C1 segment of cervical spinal cord (tissue), 14 donors: ENCODE measurements at regions not wholly inside any gene's neighbourhood (a gene's known extent, or its start where the extent isn't known, plus 50 kb on each side); places are given as distances from the start of the nearest gene placed in this dataset.
"Not testable (repeated sequence)": the region's sequence is repeated elsewhere in the genome, so short reads cannot be mapped to it uniquely, and the experiment has no call there.

Experiments used
- DNase-seq, 14 donors: peaks; one replicate each; lab custom pipeline; 2025; lab: John Stamatoyannopoulos, UW

DNA sequence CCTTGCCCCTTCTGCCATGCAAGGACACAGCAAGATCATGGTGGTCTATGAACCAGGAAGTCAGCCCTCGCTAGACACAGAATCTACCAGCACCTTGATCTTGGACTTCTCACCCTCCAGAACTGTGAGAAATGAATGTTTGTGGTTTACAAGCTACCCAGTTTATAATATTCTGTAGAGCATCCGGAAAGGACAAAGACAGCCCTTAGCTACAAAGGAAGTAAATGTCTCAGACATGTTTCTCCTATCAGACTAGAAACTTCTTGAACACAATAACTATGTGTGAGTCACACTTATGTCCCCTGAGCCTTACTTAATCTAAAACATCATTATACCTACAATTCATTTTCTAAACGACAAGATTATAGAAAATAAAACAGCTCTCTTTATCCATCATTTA lies 176.7 kb downstream of the KLHL28 start:
- DNase-seq = no peak

DNA sequence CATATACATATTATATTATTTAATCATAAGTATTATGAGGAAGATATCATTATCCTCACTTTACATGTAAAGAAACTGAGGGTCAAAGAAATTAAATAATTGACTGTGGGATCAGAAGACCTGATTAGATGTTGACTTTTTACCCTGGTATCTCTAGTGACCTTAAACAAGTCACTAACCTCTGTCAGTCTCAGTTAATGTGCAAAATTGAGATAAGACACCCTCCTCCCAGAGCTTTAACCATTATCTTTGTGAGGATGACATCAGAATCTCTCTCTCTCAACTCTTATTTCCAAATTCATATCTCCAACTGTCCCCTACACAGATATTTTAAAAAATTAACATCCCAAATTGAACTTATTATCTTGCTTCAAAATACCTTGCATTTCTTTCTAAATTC lies 177.8 kb downstream of the KLHL28 start:
- no peak for DNase-seq

DNA sequence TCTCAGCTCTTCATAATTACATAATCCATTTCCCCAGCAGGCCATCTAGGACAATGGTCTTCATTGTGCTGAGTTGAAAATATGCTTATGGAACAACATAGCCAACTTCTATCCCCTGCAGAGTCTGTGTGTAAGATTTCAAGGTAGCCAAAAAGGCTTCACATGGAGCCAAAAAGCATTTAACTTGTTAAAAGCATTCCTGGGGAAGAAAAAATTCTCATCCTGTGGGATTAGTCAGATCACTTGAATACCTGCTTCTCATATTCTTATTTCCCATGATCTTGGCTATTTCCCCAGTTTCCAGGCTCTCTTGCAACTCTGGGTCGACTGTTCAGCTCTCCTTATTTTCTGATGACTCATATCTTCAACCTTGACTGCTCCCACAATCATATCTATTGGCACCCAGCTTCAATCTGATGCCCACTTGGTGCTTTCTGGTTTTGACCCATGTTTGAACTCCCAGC lies 178.9 kb downstream of the KLHL28 start:
- DNase-seq = no peak

DNA sequence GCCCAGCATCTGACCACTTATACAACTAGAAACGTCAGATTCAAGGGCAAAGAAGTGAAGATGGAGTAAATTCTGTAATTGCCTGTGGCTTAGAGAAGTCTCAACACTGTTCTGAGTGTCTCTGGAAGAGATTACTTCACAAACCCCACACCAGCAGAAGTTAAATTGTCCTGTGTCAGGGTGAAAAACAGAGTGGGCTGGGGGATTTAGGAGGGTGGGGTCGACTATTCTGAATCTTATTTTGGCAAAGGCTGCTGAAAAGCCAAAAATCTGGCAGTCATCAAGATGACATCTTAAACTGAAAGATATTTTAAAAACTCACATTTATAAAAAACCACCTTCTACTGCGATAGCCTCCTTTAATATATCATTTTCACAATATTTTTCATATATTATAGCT lies 180.8 kb downstream of the KLHL28 start:
- no peak for DNase-seq

DNA sequence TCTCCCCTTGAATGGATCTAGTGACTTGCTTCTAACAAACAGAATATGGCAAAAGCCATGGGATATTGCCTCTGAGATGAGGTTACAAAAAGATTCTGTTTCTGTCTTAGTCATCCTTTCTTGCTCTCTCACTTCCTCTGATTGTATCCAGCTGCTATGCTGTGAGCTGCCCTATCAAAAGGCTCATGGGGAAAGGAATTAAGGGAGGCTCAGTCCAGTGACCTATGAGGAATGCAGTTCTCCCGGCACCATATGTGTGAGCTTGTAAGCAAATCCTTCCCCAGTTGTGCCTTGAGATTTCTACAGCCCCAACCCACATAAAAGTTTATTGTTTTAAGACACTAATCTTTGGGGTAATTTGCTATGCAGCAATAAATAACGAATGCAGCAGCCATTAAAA lies 183.1 kb downstream of the KLHL28 start:
- DNase-seq = no peak

DNA sequence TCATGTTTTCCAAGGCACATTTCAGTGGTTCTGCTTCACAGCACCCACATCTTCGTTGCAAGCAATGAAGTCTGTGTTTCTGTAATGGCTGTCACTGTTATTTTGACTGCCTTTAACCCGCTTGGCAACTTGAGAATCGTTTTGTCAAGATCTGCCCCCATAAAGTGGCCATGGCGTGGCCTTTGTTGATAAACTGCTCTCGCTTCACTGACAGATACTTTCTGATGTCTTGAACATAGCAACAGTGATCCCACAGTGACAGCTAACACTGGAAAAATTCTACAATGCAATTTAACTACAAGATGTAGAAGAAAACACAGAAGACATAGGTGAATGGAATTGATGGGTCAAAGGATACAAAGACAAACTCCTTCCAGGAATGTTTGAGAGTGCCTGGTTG lies 184.2 kb downstream of the KLHL28 start:
- no peak for DNase-seq

DNA sequence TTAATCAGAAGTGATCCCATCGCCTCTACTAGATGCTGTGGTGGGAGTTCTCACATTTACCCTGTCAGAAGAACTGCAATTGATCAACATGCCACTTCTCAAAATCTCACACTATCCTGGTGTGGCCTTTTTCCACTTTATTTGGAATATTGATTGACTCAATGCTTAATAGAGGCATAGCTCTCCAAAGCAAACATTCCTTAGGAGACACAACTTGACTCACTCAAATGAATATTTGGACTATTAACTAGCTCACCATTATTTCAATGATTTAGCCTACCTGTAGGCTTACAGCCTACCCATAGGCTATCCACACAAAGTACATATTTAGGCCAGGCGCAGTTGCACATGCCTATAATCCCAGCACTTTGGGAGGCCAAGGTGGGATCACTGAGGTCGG lies 186.5 kb downstream of the KLHL28 start:
- no peak for DNase-seq

DNA sequence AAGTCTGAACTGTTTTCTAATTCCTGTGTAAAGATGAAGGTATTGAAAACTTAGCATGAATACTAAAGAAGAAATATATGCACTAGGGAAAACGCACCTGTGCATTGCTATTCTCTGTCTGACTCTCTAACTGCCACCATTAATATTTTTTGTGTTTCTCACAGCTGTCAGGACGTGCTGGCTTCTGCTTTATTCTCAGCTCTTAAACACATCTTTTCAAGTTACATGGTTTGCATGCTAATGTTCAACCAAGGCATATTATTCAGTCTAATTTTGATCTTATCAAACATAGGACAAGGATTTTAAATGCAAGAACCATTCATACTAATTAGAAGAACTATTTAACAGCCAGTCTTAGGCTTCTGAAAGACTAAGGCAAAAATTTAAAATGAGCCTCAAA lies 187.4 kb downstream of the KLHL28 start:
- DNase-seq = no peak

DNA sequence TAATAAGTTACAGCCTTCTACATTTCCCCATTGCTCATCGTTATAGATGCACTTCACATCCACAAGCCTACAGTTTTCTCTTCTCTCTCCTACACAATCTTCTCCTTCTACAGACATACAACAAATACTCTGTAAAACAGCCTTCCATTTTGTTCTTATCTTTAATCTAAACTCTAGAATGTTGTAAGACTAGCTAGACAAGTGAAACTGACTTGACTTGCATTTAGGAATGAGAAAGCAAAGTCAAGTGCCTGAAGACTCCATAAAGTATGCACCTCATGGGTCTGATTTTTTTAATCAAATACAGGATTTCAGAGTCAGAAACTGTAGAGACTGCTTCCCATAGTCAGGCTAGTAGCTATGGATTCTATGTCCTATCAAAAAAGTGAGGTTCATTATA lies 190.3 kb downstream of the KLHL28 start:
- DNase-seq = no peak

DNA sequence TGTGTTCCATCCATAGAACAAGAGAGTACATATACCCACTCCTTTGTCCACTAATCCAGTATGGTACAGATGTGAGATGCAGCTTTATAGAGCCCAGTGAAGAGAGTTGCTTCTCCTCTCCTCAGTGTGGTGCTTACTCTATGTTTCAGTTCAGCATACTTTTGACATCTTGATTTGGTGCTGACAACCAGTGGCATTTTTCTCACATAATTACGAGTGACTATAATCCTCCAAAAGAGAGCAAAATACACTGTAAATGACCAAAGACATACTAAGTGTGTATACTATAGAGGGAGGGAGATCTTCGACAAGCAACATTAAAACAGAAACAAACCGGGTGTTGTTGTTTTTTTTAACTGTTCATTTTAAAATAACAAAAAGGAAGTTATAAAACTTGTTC lies 191.5 kb downstream of the KLHL28 start:
- DNase-seq = no peak

DNA sequence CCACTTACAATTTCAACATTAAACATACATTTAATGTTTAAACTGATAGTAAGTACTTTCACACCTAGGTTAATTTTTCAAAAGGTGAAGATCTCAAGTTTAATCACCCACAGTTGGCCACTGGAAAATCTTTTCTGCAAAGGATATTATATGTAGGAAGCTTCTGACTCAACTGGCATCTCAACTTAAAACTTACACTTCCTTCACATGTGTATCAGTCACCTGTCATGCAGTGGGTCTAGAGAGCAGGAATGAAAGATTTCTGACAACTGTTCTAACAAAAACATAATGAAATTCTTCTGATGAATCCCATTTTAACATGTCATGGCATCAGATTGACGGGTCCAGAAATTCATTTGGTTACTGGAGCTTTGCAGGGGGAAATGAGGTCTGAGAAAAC lies 192.8 kb downstream of the KLHL28 start:
- DNase-seq = no peak

DNA sequence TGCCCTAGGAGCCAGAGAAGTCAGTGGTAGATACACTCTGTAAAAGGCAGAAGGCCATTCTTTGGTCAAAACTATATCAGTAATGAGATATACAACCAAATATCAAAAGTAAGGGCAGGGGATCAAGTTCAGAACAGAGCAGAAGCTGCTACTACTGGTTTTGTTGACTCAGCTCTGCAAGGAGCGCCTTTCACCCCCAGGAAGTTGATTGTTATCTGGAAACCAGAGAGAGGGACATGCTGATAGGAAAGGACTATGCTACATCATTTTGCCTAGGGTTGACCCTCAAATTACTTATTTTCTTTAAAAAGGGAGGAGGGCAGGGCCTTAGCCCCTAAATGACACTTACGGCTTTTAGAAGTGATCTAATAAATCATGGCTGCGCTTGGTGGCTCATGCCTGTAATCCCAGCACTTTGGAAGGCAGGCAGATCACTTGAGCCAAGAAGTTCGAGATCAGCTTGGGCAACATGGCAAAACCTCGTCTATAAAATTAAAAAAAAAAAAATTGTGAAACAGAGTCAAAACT lies 194.0 kb downstream of the KLHL28 start:
- DNase-seq = no peak

DNA sequence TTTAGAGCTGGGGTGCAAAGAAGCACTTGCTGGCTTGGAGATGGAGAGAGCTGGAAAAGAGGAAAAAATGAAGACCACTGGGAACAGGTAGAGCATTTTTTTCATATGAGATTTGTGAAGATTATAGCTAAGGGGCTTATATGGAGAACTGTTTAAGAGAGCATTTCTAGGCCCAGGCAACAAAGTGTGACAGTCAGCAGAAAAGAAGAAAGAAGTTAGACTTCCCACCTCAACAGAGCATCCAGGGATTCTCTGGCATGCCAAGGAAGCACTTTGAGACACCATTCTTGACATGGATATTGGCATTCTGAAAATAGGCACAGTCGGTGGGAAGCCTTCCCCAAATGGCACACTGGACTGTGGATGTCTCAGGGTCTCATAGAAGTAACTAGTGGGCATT lies 195.5 kb downstream of the KLHL28 start:
- no peak for DNase-seq

DNA sequence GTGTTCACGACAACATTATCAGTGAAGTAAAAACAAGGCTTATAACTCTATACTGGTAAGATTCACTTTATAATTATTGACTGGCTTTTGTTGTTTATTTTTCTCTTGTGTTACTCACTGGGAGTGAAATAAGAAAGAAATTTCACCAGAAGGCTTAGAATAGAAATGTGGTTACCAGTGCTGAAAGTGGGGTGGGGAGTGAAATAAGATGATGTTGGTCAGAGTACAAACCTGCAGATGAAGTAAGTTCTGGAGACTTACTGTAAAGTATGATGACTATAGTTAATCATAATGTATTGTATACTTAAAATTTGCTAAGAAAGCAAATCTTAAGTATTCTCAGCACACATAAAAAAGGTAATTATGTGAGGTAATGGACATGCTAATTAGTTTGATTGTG lies 198.4 kb downstream of the KLHL28 start:
- DNase-seq = no peak

DNA sequence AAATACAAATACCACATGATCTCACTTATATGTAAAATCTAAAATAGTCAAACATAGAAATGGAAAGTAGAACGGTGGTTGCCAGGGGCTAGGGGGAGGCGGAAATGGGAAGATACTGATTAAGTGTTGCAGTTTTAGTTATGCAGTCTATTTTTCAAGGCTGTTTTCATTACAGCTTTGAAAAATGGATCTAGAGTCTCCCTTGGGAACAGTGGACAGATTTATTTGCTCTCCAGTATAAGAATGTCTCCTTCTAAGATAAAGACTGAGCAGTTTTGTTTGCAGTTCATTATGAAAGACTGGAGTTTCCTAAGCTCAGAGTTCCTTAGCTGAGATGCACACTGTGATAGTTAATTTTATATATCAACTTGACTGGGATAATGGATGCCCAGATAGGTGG lies 202.5 kb downstream of the KLHL28 start:
- DNase-seq = no peak

DNA sequence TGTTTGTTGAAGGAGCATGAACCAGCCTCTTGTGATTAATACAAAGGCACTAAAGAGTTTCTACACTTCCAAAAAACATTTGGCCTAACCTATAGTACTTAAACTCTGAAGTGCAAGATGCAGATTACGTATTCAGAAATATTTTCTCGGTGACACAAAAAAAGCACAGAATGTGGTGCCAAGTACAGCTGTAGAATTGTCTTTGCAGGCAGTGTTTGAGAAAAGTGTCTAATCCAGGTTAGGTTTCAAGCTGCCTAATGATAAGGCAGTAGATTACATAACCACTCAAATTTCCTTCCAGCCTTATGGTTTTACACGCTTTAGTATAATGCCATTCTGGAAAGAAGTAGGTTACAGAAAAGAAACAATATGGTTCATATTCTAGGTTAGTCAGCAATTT lies 205.2 kb downstream of the KLHL28 start:
- DNase-seq = no peak

DNA sequence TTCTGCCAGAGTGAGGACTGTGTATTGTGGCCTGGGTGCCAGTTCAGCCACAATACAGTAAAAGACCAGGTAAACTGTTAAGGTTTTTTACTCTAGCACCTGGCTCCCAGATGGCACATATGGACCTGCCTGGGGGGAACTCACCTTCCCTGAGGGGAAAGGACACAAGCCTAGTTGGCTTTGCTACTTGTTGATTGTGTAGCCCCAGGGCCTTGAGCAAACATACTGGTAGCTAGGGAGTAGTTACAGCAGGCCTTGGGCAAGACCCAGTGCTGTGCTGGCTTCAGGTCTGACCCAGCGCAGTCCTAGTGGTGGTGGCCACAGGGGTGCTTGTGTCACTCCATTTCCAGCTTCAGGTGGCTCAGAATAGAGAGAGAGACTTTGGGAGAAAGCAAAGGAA lies 216.4 kb downstream of the KLHL28 start:
- DNase-seq = no peak

DNA sequence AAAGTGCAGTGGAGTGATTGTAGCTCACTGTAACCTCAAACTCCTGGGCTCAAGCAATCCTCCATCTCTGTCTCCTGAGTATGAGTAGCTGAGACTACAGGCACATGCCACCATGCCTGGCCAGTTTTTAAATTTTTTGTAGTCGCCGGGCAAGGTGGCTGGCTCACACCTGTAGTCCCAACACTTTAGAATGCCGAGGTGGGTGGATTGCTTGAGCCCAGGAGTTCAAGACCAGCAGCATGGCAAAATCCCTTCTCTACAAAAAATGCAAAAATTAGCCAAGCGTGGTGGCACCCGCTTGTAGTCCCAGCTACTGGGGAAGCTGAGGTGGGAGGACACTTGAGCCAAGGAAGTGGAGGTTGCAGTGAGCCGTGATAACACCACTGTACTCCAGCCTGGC lies 219.5 kb downstream of the KLHL28 start:
- DNase-seq = no peak

DNA sequence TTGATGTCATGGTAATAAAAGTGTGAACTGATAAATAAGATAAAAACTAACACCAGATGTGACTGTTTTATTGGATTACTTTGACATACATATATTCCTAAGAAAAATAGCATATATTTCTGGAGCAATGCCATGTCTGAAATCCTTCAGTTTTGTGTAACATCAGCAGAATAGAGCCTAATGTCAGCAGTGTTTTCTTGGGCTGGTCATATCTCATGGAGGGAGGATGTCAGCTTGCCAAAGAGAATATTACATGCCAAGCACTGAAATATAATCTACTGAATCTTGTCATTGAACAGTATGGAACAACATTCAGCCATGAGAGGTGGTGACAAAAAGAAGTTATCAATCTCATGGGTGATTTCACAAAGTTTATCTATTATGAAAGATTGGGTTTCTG lies 220.3 kb downstream of the KLHL28 start:
- DNase-seq = no peak

DNA sequence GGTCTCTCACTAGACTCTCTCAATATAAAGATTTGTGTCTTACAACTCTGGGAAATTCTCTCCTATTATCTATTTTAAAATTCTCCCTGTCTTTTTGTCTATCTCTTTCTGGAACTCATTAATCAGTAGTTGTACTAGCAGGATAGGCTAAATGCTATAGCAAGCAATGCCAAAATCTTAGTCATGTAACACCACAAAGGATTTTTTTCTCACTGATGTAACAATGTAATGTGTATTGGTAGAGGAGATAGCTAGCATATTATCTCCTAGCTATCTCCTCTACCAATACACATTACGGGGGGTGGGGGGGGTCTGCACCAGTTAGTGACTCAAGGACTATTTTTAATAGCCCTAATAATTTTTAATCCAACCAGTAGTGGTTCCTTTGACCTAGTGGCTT lies 225.4 kb downstream of the KLHL28 start:
- DNase-seq = no peak

DNA sequence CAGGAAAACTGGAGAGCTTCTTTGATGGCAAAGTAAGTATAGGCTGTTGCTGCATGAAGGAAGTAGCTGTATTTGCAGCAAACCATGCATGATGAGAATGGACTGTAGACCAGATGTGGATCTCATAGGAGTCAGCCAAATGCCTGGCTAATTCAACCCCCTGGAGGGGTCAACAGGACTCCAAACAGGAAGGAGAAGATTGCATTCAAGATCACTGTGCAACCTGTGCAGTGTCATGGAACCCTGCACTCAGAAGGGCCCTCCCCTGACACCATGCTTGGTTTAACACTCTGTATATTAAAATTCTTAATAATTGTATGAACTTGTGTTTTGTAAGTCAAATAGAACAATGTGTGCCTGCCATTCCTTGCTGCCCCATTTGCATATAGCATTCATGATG lies 225.1 kb upstream of the FSCB start:
- DNase-seq = no peak

DNA sequence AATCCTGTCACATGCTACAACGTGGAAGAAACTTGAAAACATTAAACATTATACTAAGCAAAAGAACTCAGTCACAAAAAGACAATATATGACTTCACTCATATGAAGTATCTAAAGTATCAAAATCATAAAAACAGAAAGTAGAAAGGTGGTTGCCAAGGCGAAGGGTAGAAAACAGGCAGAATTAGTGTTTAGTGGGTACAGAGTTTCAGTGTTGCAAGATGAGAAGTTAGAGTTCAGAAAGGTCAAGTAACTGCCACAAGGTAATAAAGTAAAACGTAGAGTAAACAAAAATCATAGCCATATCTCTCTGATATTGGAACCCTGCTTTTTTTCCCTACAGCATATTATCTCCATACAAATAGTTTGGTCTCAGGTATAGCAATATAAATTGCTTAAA lies 223.8 kb upstream of the FSCB start:
- DNase-seq = no peak

DNA sequence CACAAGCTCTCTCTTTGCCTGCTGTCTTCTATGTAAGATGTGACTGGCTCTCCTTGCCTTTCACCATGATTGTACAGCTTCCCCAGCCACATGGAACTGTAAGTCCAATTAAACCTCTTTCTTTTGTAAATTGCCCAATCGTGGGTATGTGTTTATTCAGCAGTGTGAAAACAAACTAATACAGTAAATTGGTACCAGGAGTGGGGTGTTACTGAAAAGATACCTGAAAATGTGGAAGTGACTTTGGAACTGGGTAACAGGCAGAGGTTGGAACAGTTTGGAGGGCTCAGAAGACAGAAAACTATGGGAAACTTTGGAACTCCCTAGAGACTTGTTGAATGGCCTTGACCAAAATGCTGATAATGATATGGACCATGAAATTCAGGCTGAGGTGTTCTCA lies 214.3 kb upstream of the FSCB start:
- not testable (repeated sequence) for DNase-seq

DNA sequence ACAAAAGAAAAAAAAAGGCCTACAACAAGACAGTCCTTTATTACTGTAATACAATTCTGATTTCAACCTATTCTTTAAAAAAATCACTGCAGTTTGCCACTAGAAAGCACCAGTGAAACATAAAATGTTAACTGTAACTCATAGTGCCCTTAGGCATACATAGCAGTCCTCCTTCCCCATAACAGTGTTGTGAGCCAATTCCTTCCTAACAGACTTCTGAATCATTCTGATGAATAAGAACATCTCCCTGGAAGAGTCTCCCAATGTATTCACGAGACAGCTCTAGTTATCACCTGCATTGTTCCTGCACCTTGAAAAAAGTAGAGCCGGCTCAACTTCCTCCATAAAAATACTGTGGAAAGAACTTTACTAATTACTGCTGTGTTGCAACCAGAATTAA lies 213.6 kb upstream of the FSCB start:
- DNase-seq = no peak
